Ovary (tissue), 3 donors: ENCODE measurements at regions not wholly inside any gene's neighbourhood (a gene's known extent, or its start where the extent isn't known, plus 50 kb on each side); places are given as distances from the start of the nearest gene placed in this dataset.

Experiments used
- EP300 ChIP-seq: sonication (generic); formaldehyde crosslinking; IDR thresholded peaks from one replicate; pipeline ENCODE4 v1.6.1; 2017; ENCODE audit warnings: antibody characterized with exemption
- POLR2A ChIP-seq: fragments of 450-650 bp; IDR thresholded peaks from one replicate; pipeline ENCODE4 v1.6.1; 2017; ENCODE audit warnings: antibody characterized with exemption, mild to moderate bottlenecking, moderate library complexity
- TF ChIP-seq, protein P1 (sequence below), 3 donors: fragments of 450-650 bp in 2 of 3; fragments of 200-600 bp in 1 of 3; IDR thresholded peaks; one replicate each; pipeline versions ENCODE4 v1.5.1 to v1.8.0; 2016 to 2022; ENCODE audit warnings: antibody characterized with exemption in 3 of 3, mild to moderate bottlenecking in 1 of 3
- donor health status: DM: no; HTN: no; CAD: no.

DNA sequence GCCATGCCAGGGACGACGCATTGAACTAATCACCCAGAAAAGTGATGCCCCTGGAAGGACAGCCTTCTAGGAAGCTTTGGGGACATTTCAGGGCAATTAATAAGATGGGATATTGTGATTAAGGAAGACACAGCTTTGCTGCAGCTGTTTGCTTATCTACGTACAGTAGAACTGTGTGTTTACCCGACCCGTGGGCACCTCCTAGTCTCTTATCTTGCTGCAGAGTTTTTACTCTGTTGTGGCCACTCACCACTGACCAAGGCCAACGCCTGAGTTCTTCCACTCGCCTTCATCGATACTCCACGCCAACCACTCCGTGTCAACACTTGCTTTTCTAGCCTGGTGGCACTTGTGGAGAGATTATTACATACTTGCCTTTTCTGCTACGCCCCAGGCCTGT, 105.9 kb upstream of the MLN start:
- TF ChIP-seq, protein P1, sequence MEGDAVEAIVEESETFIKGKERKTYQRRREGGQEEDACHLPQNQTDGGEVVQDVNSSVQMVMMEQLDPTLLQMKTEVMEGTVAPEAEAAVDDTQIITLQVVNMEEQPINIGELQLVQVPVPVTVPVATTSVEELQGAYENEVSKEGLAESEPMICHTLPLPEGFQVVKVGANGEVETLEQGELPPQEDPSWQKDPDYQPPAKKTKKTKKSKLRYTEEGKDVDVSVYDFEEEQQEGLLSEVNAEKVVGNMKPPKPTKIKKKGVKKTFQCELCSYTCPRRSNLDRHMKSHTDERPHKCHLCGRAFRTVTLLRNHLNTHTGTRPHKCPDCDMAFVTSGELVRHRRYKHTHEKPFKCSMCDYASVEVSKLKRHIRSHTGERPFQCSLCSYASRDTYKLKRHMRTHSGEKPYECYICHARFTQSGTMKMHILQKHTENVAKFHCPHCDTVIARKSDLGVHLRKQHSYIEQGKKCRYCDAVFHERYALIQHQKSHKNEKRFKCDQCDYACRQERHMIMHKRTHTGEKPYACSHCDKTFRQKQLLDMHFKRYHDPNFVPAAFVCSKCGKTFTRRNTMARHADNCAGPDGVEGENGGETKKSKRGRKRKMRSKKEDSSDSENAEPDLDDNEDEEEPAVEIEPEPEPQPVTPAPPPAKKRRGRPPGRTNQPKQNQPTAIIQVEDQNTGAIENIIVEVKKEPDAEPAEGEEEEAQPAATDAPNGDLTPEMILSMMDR (IDR thresholded peaks at IDR 0.05), result no peak
- TF ChIP-seq POLR2A (no peak), EP300 (no peak)
